Endothelial cell of umbilical vein (primary cell): ENCODE measurements at regions not wholly inside any gene's neighbourhood (a gene's known extent, or its start where the extent isn't known, plus 50 kb on each side); places are given as distances from the start of the nearest gene placed in this dataset.

Experiments used
- BruUV-seq: library from RNA; stranded (reverse); fragments of 400-500 nt; replicated peaks from 2 replicates; lab custom pipeline; 2021; lab: Mats Ljungman, UMichigan
- CTCF ChIA-PET: fragments of 300-600, 350-600 bp; sonication (Branson Sonifier 250); formaldehyde crosslinking; loops from one replicate; lab custom pipeline; 2021; ENCODE audit warnings: antibody characterized with exemption, inconsistent platforms; lab: Charles Lee
- POLR2A ChIA-PET: fragments of 300-600, 350-600 bp; sonication (Branson Sonifier 250); formaldehyde crosslinking; loops from one replicate; lab custom pipeline; 2021; ENCODE audit warnings: antibody characterized with exemption, inconsistent platforms; lab: Charles Lee
- DNase-seq: peaks from one replicate; pipeline ENCODE4 v3.0.0-alpha.2; 2011; ENCODE audit warnings: low read depth, low spot score
- FAIRE-seq: peaks from 2 replicates; lab custom pipeline; 2011; peaks lifted over from hg19 to GRCh38; lab: Jason Lieb, UNC
- H2AFZ ChIP-seq: 2 replicates; pipeline ENCODE4 v1.6.0; 2012; ENCODE audit warnings: low read depth, low read length, control low read depth, inconsistent platforms
- H3K27ac ChIP-seq: 2 replicates; pipeline ENCODE4 v1.5.1; 2011; ENCODE audit warnings: low read depth, mild to moderate bottlenecking, control low read depth, low read length, moderate library complexity; ENCODE audit not compliant: insufficient read depth
- H3K27me3 ChIP-seq, 2 experiments: 2 replicates each; pipeline versions ENCODE4 v1.6.0 to v1.6.1; 2011; ENCODE audit warnings: low read length in 2 of 2, mixed read lengths in 1 of 2; ENCODE audit not compliant: control insufficient read depth in 2 of 2, insufficient read depth in 2 of 2
- H3K36me3 ChIP-seq, 2 experiments: 2 replicates in 1 of 2; 3 replicates in 1 of 2; pipeline ENCODE4 v1.5.1; 2011; ENCODE audit warnings: low read length in 2 of 2, mild to moderate bottlenecking in 1 of 2, moderate library complexity in 1 of 2; ENCODE audit not compliant: control insufficient read depth in 2 of 2, insufficient read depth in 2 of 2; ENCODE audit errors: extremely low read depth in 1 of 2
- H3K4me1 ChIP-seq: 3 replicates; pipeline ENCODE4 v1.5.1; 2011; ENCODE audit warnings: mild to moderate bottlenecking, low read length; ENCODE audit not compliant: control insufficient read depth, insufficient read depth; ENCODE audit errors: extremely low read depth
- H3K4me2 ChIP-seq: 2 replicates; pipeline ENCODE4 v1.6.1; 2011; ENCODE audit warnings: low read length, control low read depth, mixed read lengths; ENCODE audit not compliant: insufficient read depth
- H3K4me3 ChIP-seq, 3 experiments: fragments of 200-600 bp in 1 of 3; sonication (generic), shearing (Covaris generic) in 1 of 3; replicated peaks in 1 of 3; 2 replicates each; pipeline ENCODE4 v1.5.1; 2011 to 2016; ENCODE audit warnings: control low read depth in 3 of 3, low read length in 3 of 3, mild to moderate bottlenecking in 2 of 3, inconsistent platforms in 1 of 3, low read depth in 1 of 3, moderate library complexity in 1 of 3; ENCODE audit not compliant: insufficient read depth in 1 of 3
- H3K79me2 ChIP-seq: 2 replicates; pipeline ENCODE4 v1.6.0; 2012; ENCODE audit warnings: low read length, inconsistent platforms; ENCODE audit not compliant: control insufficient read depth, insufficient read depth
- H3K9ac ChIP-seq: replicated peaks from 2 replicates; pipeline ENCODE3; 2011; ENCODE audit warnings: low read length, control low read depth; ENCODE audit not compliant: insufficient read depth; ENCODE audit errors: extremely low read depth
- H3K9me1 ChIP-seq: replicated peaks from 3 replicates; pipeline ENCODE4 v1.6.0; 2011; ENCODE audit warnings: mild to moderate bottlenecking, low read length; ENCODE audit not compliant: control insufficient read depth, insufficient read depth; ENCODE audit errors: extremely low read depth
- H3K9me3 ChIP-seq: replicated peaks from 2 replicates; pipeline ENCODE4 v1.5.1; 2012; ENCODE audit warnings: low read length, inconsistent platforms; ENCODE audit not compliant: control insufficient read depth, insufficient read depth
- H4K20me1 ChIP-seq: replicated peaks from 2 replicates; pipeline ENCODE3; 2011; ENCODE audit warnings: mild to moderate bottlenecking, low read length; ENCODE audit not compliant: control insufficient read depth, insufficient read depth; ENCODE audit errors: extremely low read depth
- EZH2 ChIP-seq: IDR thresholded peaks from 2 replicates; pipeline ENCODE4 v1.6.1; 2012; ENCODE audit warnings: borderline replicate concordance, low read depth, mild to moderate bottlenecking, moderate library complexity, low read length, inconsistent platforms; ENCODE audit not compliant: severe bottlenecking
- FOS ChIP-seq: IDR thresholded peaks from 2 replicates; pipeline ENCODE4 v1.6.1; 2011; ENCODE audit warnings: mild to moderate bottlenecking, low read length, moderate library complexity, borderline replicate concordance; ENCODE audit not compliant: insufficient read depth
- GATA2 ChIP-seq: IDR thresholded peaks from 2 replicates; pipeline ENCODE4 v1.7.0; 2011; ENCODE audit warnings: low read depth, mild to moderate bottlenecking, moderate library complexity, mixed read lengths, low read length; ENCODE audit not compliant: insufficient read length, insufficient read depth
- JUN ChIP-seq: IDR thresholded peaks from 2 replicates; pipeline ENCODE4 v1.6.1; 2011; ENCODE audit warnings: borderline replicate concordance, low read depth; ENCODE audit not compliant: insufficient read length, insufficient read depth
- MAX ChIP-seq: IDR thresholded peaks from 2 replicates; pipeline ENCODE4 v1.6.1; 2011; ENCODE audit not compliant: insufficient read depth, insufficient read length
- MYC ChIP-seq: IDR thresholded peaks from one replicate; pipeline ENCODE4 v1.6.1; 2011; ENCODE audit warnings: mild to moderate bottlenecking, low read depth, low read length
- POLR2A ChIP-seq: IDR thresholded peaks from 2 replicates; pipeline ENCODE4 v1.6.1; 2012; ENCODE audit warnings: low read depth, mild to moderate bottlenecking, control low read depth, low read length
- POLR2AphosphoS5 ChIP-seq: IDR thresholded peaks from 2 replicates; pipeline ENCODE4 v1.6.1; 2012; ENCODE audit warnings: low read depth, mild to moderate bottlenecking, control low read depth, low read length, moderate library complexity; ENCODE audit not compliant: insufficient read depth
- dilution Hi-C: fragments of 300-500 bp; cut with MboI; formaldehyde crosslinking; loops from one replicate; pipeline ENCODE4 v1.15.0; 2019; ENCODE audit warnings: low sequenced_read_pairs; ENCODE audit not compliant: extremely low pct_ligation_motif_present
- intact Hi-C: fragments of 100-400 bp; cut with micrococcal nuclease; formaldehyde crosslinking; loops from one replicate; pipeline ENCODE4 v1.10.0; 2022
- TF ChIP-seq, protein P1 (sequence below), 2 donors: IDR thresholded peaks; 1 replicate in 1 of 2; 2 replicates in 1 of 2; pipeline ENCODE4 v1.5.1; 2011; ENCODE audit warnings: low read length in 2 of 2, mild to moderate bottlenecking in 2 of 2, moderate library complexity in 2 of 2, control low read depth in 1 of 2, inconsistent platforms in 1 of 2, low read depth in 1 of 2; ENCODE audit not compliant: insufficient read depth in 1 of 2; ENCODE audit errors: extremely low read depth in 1 of 2

GRCh38 chr12:76241371-76241770, 106.8 kb downstream of the BBS10 start:
- H3K79me2 ChIP-seq, result no peaks in the 10 kb centered on the region
- no peaks in the 10 kb centered on the region for H4K20me1 ChIP-seq
- H3K4me3 ChIP-seq, result no peak overlapping the region
- no TSS peak for BruUV-seq
- no peak for DNase-seq
- dilution Hi-C loops, result no loop called here
- H3K27ac ChIP-seq, result no peak overlapping the region
- TF ChIP-seq GATA2 (no peak), MAX (no peak), POLR2A (no peak), JUN (no peak), EZH2 (no peak), MYC (no peak), POLR2AphosphoS5 (no peak), FOS (no peak)
- TF ChIP-seq, protein P1, sequence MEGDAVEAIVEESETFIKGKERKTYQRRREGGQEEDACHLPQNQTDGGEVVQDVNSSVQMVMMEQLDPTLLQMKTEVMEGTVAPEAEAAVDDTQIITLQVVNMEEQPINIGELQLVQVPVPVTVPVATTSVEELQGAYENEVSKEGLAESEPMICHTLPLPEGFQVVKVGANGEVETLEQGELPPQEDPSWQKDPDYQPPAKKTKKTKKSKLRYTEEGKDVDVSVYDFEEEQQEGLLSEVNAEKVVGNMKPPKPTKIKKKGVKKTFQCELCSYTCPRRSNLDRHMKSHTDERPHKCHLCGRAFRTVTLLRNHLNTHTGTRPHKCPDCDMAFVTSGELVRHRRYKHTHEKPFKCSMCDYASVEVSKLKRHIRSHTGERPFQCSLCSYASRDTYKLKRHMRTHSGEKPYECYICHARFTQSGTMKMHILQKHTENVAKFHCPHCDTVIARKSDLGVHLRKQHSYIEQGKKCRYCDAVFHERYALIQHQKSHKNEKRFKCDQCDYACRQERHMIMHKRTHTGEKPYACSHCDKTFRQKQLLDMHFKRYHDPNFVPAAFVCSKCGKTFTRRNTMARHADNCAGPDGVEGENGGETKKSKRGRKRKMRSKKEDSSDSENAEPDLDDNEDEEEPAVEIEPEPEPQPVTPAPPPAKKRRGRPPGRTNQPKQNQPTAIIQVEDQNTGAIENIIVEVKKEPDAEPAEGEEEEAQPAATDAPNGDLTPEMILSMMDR (IDR thresholded peaks at IDR 0.05; ENCODE audit: extremely low read depth in 1 of 2, insufficient read depth in 1 of 2, low read depth in 1 of 2, low read length in 2 of 2), result no peak
- intact Hi-C loops, result no loop called here
- H3K9me1 ChIP-seq, result no peaks in the 10 kb centered on the region
- H3K36me3 ChIP-seq, result no peaks in the 10 kb centered on the region
- POLR2A ChIA-PET, result no interaction called here
- H3K9me3 ChIP-seq, result no peaks in the 10 kb centered on the region
- no peak for FAIRE-seq
- H3K4me1 ChIP-seq, result peaks cover 11% of the 10 kb centered on the region
- no peak overlapping the region for H2AFZ ChIP-seq
- no peaks in the 10 kb centered on the region for H3K27me3 ChIP-seq
- no peak overlapping the region for H3K9ac ChIP-seq
- CTCF ChIA-PET, result interaction anchor here (1.4 kb wide), 1 partner anchor 14 kb away, joined by 6 read pairs; no protein-coding TSS in a partner anchor
- no peak overlapping the region for H3K4me2 ChIP-seq
